GM19025 (cell line): ENCODE measurements at regions not wholly inside any gene's neighbourhood (a gene's known extent, or its start where the extent isn't known, plus 50 kb on each side); places are given as distances from the start of the nearest gene placed in this dataset.
"Not testable (repeated sequence)": the region's sequence is repeated elsewhere in the genome, so short reads cannot be mapped to it uniquely, and the experiment has no call there.

Experiments
- ATAC-seq: cut with Tn5 transposase; IDR thresholded peaks from one replicate; pipeline ENCODE4 v1.9.1; 2021; ENCODE audit warnings: mild to moderate bottlenecking, low read depth, moderate library complexity; ENCODE audit not compliant: unreplicated experiment

- no peak for ATAC-seq
Observed at GRCh38 chr17:27049104-27049784, 244.7 kb upstream of the WSB1 start.

- no peak for ATAC-seq
Observed at GRCh38 chr17:27065588-27065987, 228.3 kb upstream of the WSB1 start.

- ATAC-seq: no peak
Observed at GRCh38 chr17:27066315-27066714, 227.6 kb upstream of the WSB1 start.

GRCh38 chr17:27069842-27070508 lies 223.9 kb upstream of the WSB1 start:
- ATAC-seq: no peak

- no peak for ATAC-seq
Observed at GRCh38 chr17:27070836-27071235, 223.1 kb upstream of the WSB1 start.

DNA sequence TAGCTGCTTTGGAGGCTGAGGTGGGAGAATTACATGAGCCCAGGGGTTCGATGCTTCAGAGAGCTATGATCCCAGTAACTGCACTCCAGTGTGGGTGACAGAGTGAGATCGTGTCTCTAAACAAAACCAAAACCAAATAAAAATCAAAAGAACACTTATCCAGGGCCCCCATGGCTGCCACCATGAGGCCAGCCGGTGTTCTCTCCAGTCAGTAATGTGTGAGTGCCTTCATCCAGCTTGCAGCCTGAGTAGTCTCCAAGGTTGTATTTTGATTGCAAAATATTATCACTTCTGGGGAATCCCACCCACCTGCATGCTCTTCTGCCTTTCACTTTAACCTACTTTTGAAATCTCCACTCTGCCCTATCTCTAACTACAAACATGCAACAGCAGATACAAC lies 221.0 kb upstream of the WSB1 start:
- no peak for ATAC-seq

DNA sequence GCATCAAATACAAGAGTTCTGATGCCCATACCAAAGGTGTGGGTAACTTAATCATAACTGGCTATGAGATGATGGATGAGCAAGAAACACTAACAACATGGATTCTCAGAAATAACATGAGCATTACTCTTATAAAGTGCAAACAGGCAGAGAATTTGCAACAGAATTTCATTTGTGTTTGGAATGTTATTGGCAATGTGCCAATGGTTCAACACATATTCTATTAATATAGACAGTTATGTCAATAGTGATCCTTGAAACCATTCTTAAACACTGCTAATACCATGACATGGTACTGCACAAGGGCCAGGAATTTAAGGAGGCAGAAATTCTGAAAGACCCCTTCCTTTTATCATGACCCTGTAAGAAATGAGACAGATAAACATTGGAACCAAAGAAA lies 217.1 kb upstream of the WSB1 start:
- no peak for ATAC-seq

GRCh38 chr17:27078296-27078695 lies 215.6 kb upstream of the WSB1 start:
- ATAC-seq: no peak

DNA sequence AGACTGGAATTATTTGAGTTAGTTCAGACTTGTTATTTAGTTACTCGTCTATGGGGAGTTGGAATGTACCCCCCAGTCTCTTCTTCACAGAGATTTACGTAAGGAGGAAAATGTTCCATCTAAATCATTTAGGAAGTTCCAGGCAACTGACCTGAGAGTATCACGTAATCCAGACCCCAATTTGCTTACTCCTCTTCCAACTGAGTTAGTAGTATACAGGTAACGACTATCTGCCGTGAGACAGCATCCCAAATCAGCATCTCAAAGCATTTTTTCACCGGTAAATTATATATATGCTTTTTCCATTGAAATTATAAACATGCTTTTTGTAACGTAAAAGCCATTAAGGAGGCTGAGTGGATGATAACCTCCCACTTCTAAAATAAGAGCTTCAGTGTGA lies 214.3 kb upstream of the WSB1 start:
- ATAC-seq: no peak

GRCh38 chr17:27081002-27081638 lies 212.8 kb upstream of the WSB1 start:
- ATAC-seq: no peak

DNA sequence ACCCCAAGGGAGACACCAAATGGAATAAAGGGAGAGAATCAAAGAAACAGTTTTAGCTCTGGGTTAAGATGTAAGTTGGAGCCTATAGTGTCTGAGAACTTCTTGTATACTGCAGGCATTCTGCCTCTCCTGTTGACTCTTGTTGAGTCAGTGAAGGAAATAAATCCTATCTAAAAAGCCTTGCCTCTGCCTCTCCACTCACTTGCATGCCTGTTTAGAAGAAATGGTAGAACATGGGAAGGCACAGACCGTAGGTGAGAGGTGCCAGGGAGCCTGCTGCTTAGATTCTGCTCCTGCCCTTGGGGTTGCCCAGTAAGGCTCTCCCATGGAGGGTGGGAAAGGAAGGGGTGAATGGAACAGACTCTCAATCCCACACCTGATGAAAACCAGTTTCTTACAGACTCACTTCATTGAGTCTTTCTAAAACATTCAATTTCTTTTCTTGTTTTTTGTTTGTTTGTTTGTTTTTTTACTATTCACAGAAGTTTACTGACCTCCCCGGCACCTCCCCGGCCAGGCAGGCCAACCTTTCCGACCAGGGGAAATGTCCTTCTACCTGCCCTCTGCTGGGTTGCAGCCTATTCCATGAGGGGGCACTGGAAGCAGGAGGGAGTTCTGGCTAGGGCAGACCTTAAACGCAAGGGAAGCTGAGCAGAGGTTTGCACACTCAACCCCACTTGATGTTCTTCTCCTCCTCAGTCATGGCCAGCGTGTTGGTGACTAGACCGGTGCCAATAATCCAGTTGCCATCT lies 211.7 kb upstream of the WSB1 start:
- no peak for ATAC-seq

DNA sequence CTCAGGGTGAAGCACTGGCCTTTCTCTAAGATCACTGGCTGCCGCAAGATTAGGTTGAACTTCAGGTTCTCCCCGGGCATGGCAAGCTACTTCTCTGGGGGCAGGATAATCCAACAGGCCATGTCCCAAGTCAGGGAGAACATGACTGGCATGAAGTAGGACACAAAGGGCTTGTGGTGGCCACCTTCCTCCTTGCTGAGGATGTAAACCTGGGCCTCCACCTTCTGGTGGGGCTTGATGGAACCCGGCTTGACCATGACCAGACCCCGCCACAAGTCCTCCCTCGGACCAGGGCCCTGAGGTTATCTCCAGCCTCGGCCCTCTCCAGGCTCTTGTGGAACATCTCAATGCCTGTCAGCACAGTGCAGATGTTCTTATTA lies 211.1 kb upstream of the WSB1 start:
- ATAC-seq: no peak

DNA sequence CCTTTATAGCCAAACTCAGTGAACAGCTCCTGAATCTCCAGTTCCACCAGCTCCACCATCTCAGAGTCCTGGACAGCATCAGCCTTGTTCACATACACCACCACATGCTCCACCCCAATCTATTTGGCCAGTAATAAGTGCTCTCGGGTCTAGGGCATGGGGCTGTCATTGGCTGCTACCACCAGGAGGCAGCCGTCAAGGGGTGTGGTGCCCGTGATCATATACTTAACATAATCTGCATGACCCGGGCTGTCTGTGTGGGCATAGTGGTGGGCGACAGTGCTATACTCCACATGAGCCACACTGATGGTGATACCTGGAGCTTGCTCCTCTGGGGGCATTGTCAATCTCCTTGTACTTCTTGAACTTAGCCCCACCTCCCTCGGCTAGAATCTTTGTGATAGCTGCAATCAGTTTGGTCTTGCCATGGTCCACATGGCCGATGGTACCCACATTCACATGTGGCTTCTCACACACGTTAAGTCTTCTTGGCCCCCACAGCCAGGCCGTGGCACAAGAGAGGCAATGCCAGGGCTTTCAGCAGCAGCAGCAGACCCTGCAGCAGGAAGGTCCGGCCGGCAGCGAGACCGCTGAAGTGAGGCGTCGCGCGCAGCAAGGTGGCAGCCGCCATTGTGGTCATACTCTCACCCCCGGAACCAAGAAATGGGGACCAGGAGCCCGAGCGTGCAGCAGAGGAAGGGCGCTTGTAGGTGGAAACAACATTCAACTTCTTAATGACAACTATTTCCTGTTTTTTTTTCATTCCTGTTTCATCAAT lies 210.3 kb upstream of the WSB1 start:
- no peak for ATAC-seq

DNA sequence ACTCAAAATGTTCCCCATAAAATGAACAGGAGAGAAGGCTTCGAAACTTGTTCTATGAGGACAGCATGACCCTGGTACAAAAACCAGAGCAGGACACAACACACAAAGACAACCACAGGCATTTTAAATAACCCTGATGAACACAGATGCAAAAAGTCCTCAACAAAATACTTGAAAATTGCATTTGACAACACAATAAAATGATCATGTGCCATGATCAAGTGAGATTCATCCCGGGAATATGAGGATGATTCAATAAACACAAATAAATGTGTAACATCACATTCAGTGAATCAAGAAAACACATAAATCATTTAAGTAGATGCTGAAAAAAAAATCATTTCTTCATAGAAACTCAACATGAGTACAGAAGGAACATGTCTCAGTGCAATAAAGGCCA lies 208.4 kb upstream of the WSB1 start:
- no peak for ATAC-seq

- ATAC-seq: no peak
Observed at GRCh38 chr17:27086526-27086925, 207.4 kb upstream of the WSB1 start.

GRCh38 chr17:27087935-27088766 lies 205.8 kb upstream of the WSB1 start:
- ATAC-seq: no peak

- no peak for ATAC-seq
Observed at GRCh38 chr17:27088767-27089078, 205.2 kb upstream of the WSB1 start.

DNA sequence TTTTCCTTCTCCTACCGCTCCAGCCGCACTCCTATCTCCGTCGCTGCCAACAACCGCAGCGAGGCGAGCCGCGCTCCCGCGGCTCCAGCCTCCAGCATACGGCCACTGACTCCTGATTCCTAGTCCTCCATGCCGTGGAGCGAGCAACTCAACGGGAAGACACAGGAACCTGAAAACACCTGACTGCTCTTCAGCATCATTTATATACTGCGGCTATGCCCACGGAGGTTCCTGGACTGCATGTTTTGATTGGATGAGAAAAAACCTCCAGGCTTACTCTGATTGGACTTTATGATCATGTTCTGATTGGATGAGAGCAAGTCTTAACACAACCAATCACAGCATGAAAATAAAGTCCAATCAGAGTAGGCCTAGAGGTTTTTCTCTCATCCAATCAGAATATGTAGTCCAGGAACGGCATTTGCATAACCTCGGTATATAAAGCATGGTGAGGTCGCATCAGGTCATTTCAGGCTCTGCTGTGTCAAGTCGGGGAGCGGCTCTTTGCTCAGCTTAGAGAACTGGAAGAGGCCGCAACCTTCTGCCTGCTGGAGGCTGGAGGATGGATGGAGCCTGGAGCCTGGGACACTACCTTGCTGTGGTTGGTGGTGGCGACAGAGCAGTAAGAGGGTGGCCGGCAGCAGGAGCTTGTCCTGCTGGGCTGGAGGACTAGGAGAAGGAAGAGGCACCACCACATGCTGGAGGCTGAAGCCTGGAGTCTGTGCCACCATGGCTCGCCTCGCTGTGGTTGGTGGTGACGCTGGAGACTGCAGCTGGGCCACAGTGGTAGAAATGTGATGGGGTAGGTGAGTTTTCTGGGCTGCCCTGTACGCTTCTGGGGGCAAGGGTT lies 204.6 kb upstream of the WSB1 start:
- not testable (repeated sequence) for ATAC-seq

DNA sequence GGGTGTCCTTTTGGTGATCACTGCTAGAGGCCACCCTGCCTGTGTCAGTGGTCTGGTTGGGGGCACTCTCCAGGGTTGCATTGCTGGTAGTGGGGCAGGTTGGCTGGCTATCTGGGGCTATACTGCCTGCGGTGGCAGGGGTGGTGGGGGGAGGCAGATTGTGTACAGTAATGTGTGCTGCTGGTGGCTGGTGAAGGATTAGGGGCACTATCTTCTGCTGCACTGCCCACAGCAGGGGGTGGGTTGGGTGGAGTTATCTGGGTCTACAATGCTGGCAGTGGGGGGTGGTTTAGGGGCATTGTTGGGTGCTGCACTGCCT lies 204.0 kb upstream of the WSB1 start:
- ATAC-seq: no peak
